Right forelimb (tissue), 1 donor: ENCODE measurements at regions not wholly inside any gene's neighbourhood (a gene's known extent, or its start where the extent isn't known, plus 50 kb on each side); places are given as distances from the start of the nearest gene placed in this dataset.

ENCODE experiments used
- DNase-seq: peaks from one replicate; pipeline ENCODE4 v3.0.0-alpha.2; 2018

DNA sequence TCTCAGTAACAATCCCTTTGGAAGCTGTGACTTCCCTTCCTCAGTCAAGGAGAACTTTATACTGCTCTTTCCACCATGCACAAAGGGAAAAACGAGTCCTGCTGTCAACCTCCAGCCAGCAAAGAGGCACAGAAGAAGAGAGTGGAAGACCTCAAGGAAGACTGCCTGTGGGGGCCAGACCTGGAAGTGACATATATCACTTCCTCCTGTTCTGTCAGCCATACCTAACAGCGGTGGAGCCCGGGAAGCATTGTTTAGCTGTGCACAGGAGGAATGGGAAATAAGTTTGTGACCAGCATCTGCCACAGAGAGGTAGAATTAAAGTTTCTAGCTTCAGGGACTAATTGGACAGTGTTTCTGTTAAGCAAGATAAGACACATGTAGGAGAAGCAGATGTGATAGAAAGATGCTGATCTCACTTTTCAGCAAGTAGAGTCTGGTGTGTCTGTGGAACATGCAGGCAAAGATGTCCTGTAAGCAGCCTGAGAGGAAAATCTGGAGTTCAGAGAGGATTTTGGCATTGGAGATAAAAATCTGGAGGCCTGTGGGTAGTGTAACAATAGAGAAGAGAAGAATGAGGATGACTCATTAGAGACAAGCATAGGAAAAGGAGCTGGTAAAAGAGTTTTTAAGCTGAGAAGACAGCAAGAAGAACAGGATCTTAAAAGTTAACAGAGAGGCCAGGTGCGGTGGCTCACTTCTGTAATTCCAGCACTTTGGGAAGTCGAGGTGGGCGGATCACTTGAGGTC is 141.6 kb upstream of the CPSF6 start:
- DNase-seq, result no peak

DNA sequence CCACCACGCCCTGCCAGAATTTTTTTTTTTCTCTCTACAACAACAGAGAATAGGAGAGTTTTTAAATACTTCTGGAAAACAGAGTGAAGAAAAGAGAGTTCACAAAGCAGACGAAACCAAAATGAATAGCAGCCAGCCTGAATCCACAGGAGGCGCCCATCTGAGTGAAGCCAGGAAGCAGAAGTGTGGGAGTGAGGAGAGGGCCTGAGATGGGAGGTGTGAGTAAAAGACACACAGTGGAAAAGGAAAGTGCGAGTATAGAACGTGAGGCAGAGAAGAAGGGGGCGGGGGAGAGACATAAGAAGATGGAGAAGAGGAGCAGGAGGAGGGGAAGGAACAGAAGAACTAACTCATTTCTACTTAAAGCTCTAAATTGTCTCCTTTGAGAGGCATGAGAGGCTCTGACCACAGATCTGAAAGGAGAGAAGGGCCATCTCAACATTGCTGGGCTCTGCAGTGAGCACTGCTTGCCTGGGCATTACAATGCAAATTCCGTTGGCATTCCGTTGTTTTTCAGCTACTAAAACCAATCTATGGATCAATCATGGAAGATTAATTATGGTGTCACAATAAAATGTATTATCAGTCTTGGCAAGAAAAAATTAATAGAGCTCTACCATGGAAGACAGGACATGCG is 140.1 kb upstream of the CPSF6 start:
- DNase-seq, result no peak

DNA sequence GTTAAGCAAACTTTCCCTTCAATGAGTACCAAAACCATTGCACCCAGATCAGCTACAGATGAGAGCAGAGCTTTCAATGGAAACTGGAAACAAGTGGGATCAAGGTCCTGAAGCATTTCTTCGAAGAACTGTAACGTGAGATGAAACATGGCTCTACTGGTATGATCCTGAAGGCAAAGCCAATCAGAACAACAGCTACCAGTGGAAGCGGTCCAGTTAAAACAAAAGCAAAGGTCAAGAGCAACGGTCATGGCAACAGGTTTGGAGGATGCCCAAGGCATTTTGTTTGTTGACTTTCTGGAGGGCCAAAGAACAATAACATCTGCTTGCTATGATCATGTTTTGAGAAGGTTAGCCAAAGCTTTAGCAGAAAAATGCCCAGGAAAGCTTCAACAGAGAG is 137.9 kb upstream of the CPSF6 start:
- no peak for DNase-seq

DNA sequence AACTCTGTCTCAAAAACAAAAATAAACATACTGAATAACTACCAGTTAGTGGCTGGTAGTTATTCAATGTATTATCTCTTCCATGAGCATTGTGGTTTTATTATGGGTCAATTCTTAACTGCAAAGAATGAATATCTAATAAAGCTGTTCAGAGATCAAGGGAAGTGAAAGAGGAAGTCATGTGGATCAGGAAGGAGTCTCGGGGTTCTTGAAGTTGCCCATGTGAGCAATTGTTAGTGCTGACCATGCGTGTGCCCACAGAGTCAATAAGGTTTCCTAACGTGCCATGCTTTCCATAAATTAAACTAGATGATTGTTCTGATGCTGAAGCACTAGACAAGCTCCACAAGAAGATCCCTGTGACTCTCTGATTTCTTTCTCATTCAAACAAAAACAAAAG is 136.5 kb upstream of the CPSF6 start:
- DNase-seq, result no peak

DNA sequence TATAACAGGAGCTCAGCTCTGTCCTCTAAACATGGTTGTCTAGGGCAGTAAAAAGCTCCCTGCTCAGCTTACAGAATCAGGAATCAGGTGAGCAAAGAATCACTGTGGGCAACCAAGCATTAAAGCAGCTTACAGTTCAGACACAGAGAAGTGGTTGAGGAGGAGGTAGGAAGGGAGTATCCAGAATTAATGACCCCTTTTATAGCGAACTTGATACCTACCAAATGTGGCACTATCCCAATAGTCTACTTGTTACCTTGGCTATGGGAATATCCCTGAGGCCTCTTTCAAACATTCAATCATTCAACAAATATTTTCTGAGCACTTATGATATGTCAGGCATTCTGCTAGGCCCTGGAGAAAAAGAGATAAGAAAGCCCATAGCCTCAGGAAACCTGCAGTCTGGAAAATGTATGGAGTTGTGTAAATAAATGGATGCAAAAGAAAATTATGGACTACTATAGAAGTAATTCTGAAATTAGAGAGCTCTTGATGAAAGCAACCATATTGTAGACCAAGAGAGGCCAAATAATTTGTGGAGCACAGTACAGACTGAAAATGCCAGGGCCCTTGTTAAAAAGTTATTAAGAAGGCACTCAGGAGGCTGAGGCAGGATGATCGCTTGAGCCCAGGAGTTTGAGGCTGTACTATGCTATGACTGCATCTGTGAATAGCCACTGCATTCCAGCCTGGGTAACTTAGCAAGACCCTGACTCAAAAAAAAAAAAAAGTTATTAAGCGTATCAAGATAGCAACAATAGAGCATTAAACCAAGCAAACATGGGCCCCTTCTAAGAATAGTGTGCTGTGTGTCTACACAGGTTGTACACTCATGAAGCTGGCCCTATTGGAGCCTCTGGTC is 134.0 kb upstream of the CPSF6 start:
- DNase-seq, result no peak

DNA sequence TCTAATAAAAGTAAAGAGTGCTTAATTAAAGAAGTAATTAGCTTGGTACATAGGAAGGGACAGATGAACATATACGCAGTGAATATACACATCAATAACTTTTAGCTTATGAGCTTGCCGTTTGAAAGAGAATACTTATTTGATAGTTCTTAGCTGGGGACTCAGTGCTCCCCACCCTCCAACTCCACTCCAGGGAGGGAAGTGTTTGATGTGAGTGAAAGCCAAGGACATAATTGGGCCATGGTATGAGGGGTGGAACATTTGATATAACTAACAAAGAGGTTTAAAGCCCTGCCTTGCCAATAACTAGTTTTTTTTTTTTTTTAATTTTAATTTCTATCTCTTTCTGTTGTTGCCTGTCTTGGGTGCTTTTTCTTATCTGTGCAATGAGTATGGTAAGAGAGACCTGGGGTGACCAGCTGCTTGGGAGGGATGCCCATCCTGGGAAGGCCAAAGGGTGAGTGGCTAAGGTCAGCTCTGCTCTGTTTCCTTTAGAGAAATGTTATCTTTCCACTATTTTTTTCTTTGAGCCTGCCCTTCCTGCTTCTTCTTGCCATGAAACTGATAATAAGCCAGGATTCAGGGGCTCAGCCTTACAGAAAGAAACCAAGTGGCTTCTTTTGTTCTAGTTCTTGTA is 132.8 kb upstream of the CPSF6 start:
- no peak for DNase-seq

DNA sequence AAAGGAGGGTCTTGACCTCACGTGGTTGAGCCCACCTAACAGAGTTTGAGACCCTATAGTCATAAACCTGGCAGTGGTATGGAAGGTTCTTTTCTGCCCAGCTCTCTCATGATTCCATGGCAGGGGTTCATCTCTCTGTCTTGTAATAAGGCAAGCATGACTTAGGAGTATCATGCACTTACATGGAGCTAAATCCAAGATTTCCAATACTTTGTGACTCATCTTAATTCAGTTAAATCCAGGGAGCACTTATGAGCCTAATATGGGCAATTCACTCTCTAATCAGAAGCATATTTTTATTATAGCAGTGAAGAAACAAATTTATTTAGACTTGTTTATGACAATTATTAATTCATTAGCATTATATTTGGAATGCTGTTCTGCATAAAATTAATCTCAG is 131.8 kb upstream of the CPSF6 start:
- DNase-seq, result no peak

DNA sequence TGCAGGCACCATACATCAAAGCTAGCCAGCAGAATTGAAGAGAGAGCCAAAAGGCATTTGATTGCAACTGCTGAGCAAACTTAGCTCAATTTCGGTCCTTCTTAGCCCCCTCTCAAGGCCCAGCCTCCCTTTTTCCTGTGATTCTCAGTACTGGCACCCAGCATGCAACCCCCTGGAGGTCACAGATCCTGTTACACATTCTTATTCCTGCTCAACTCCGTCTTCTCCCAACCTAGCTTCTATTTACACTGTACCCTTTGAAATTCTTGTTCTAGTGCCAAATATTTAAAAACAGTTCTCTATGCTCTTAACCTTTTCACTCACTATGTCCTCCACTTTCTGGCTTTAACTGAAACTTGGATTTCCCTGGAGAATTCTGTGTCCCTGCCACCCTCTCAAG is 131.3 kb upstream of the CPSF6 start:
- DNase-seq, result no peak

DNA sequence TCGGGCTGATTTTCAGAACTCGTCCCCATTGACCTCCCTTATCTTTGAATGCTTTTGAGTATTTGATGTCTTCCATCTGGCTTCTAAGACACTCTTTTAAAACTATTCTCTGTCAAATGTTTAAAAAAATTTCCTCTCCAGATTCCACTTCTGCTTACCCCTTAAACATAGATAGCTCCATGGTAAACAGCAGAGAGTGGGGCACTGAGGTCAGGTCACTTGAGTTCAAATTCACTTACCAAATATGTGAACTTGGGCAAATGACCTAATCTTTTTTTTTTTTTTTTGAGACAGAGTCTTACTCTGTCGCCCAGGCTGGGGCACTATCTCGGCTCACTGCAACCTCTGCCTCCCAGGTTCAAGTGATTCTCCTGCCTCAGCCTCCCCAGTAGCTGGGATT is 126.8 kb upstream of the CPSF6 start:
- DNase-seq, result no peak

DNA sequence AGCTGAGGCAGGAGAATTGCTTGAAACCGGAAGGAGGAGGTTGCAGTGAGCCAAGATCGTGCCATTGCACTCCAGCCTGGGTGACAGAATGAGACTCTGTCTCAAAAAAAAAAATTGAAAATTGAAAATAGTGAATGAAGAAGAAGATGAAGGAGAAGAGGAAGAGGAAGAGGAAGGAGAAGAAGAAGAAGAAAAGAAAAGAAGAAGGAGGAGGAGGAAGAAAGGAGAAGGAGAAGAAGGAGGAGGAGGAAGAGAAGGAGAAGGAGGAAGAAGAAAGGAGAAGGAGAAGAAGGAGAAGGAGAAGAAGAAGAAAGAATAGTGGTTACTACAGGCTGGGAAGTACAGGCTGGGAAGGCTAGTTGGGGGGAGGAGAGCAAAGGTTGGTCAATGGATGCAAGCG is 124.3 kb upstream of the CPSF6 start:
- no peak for DNase-seq

DNA sequence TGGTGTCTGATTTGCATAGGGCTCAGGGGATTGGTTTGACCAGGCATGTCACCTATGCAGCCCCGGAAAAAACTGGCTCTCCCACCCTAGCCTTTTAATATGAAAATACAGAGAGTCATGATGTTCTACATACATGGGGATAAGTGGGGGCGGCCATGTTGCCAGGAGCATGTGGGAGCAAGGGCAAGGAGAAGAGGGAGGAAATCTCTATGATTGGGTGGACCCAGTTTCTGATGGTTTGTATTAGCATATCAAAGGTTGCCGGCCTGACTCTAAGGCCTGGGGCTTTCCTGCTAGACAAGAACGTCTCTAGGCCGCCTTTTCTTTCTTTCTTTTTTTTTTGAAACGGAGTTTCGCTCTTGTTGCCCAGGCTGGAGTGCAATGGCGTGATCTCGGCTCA is 123.4 kb upstream of the CPSF6 start:
- no peak for DNase-seq

DNA sequence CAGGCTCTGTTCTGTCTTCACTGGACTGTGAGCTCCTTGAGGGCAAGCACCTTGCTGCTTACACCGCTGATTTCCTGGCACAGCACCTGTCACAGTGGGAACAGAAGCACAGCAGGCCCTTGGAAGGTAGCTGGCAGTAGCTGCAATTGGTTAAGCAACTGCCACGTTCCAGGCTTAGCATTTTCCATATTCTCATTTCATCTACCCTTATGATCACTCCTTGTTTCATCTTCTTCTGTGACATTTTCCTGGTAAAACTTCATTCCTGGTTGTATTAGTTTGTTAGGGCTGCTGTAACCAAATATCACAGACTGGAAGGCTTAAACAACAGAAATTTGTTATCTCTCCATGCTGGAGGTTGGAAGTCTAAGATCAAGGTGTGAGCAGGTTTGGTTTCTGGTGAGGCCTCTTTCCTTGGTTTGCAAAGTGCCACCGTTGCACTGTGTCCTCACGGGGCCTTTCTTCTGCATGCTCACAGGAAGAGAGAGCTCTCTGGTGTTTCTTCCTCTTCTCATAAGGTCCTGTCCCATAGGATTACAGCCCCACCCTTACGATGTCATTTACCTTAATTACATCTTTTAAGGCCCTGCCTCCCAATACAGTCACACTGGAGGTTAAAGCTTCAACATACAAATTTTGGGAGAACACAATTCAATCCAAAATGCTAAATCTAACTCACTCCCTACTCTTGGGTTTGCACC is 121.7 kb upstream of the CPSF6 start:
- no peak for DNase-seq

DNA sequence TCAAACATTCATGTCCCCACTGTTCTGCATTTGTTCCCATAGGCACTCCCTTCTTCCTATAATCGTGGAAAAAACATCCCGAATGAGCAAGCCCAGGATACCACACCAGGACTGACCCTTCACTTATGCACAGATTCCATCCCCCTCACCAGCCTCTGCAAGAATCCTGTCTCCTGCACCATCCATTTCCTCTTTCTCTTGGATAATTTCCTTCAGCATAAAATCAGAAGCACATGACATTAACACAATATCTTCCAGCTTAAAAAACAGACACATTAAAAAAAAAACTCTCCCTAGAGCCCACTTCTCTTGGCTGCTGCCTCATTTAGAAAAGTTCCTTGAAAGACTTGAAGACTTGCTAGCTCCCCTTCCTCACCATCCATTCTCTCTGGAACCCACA is 120.9 kb upstream of the CPSF6 start:
- DNase-seq, result no peak

DNA sequence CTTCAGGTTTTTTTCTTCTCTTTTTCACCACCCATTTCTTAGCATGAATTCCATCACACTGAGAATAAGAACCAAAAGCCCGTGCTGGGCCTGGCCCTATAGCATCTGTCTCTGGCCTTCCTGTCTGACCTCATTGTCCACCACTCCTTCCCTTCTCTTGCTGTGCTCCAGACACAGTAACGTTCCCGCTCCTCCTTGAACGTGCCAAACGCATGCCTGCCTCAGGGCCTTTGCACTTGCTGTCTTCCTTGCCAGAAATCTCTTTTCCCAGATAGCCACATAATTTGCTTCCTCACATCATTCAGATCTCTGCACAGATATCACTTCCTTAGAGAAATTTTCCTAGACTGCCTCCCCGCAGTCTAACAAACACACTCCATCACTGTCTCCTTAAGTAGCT is 119.6 kb upstream of the CPSF6 start:
- DNase-seq, result no peak

DNA sequence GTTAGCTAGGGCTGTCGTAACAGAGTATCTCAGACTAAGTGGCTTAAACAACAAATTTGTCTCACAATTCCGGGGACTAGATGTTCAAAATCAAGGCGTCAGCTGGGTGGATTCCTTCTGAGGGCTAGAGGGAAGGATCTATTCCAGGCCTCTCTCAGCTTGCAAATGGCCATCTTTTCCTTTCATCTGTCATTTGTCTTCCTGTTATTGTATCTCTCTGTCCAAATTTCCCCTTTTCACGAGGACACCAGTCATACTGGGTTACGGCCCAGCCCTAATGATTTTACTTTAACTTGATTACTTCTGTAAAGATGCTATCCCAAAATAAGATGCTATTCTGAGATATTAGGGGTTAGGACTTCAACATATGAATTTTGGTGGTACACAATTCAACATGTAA is 119.0 kb upstream of the CPSF6 start:
- DNase-seq, result no peak

DNA sequence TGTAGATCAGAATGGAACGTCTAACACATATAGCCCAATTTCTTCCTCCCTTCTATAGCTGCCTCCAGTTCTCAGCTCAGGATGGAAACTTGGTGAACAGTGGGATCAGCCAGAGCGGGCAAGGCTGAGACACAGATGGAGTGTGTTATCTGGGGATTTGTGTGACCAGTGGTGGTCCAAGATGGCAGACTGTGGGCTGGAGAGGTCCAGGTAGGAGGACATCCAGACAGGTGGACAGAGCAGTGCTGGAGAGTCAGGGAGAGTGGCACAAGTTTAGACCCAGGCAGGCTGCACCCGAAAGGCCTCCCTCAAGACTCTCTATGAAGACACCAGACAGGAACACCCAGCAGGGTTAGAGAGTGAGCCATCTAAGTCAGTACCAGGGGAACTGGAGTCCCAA is 116.1 kb upstream of the CPSF6 start:
- no peak for DNase-seq

DNA sequence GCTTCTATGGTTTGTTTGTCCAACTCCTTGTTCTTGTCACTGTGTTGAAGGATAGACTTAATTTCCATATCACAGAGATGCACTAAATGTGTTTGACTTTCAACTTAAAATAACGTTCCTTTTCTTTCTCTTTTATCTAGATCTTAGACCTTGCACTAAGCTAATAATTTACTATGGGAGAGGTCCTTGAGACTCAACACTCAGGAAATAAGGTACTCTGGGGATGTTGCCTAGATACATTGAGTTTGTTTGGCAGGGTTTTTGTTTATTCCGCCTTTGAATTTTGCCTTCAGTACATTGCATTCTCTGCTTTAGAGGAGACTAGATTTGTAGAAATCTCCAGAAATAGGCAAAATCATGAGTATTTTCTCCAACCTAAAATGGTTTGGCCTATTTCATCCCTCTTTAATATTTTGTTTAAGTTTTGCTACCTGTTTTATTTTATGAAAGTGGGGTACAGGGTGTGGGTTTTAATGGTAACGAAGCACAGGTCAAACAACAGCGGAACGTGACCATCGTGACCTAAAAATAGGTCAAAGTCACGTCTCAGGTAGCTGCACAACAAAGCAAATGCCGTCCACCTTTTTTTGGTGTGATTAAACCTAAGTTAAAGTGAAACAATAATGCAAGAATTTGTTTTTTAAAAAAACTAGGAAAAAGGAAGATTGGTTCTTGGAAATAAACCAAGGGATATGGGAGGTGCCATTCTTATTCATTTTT is 115.3 kb upstream of the CPSF6 start:
- DNase-seq, result no peak

DNA sequence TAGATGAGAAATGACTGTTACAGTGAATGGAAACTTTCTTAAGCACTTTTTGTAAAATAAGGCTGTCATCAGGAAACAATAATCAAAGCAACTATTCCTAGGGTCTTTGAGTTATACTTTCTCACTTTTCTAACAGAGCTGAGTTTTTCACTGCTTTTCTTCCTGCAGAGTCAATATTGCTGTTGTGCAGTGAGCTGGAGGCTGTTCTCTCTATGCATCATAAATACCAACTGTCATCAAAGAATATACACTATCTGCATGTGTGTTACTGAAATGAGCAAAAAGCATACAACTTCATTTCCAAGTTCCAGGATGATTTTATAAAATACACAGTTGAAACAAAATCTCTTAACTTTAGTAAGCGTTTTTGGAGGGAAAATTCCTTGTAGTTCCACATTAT is 110.4 kb upstream of the CPSF6 start:
- no peak for DNase-seq

DNA sequence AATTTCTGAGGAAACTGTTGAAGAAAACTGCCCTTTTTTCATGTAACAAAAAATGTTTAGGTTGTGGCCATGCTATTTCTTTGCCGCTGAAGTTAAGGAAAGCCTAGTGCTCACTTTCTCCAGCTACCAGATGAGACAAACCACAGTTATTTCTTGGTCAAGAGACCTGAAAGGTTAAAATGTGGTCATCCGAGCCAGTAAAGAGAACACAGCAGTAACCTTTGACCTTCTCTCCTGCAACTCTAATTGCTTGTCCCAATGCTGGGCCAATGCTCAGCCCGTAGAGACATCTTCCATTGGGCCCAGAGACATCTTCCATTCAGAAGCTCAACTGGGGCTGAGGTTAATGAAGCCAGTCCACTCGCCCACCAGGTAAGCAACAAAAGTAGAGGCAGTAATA is 109.8 kb upstream of the CPSF6 start:
- DNase-seq, result no peak

DNA sequence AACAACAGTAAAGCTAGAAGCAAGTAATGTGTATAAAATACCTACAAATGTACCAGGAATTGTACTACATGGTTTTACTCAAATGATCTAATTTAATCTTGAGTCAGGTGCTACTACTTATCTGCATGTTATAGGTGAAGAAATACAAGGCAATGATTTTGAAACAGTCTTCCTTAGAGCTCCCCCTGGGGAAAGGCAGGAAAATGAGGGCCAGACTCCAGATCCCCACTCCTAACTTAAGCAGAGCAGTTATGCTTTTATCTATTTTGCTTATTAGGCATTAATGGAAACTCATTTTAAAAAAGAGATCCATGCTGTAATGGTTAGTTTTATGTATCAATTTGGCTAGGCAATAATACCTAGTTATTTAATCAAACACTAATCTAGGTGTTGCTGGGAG is 109.3 kb upstream of the CPSF6 start:
- DNase-seq, result no peak

DNA sequence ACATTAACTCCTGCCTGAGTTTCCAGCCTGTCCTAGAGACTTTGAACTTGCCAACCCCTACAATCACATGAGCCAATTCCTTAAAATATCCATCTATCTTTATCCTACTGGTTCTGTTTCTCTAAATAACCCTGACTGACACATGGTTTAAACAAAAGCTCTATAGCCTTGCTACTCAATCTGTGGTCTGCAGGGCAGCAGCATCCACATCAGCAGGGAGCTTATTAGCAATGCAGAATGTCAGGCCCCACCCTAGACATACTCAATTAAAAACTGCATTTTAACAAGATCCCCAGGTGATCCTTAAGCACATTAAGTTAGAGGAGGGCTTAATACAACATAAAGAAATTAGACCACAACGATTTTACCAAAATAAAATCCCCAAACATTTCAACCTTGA is 108.3 kb upstream of the CPSF6 start:
- DNase-seq, result no peak

DNA sequence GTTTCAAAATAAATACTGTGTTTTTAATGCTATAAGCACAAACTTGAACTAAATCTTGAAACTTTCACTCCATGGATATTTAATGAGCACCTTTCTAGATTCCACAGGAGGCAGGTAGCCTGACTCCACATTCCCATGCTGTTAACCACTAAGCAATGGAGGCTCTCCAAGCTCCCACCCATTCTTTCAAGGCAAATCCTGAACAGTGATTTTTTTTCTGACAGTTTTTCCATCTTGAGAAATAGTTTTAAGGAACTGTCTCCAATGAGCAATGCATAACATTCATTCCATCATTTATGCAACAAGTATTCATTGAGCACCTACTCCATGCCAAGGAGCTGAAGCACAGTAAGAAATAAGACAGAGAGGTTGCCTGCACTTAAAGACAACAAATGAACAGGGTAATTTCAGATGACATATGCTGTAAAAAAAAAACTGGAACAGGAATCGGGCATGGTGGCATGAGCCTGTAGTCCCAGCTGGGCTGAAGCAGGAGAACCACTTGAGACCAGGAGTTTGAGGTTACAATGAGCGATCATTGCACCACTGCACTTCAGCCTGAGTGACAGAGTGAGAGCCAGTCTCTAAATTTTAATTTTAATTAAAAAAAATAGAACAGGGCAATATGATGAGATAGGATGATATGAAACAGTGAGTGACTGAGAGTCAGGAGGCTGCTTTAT is 102.3 kb upstream of the CPSF6 start:
- DNase-seq, result no peak
